ENCODE measurements at regions not wholly inside any gene's neighbourhood (a gene's known extent, or its start where the extent isn't known, plus 50 kb on each side); places are given as distances from the start of the nearest gene placed in this dataset.

- DNase-seq (ENCODE audit: extremely low read depth, low read depth, low spot score) = no peak
These were observed 176.8 kb downstream of the LMO4 start for GRCh38 chr1:87505391-87505983.

- no peak for DNase-seq (ENCODE audit: extremely low read depth, low read depth, low spot score)
These were observed 177.5 kb downstream of the LMO4 start for GRCh38 chr1:87506147-87506546.

GRCh38 chr1:87508247-87508787, 179.6 kb downstream of the LMO4 start:
- DNase-seq (ENCODE audit: extremely low read depth, low read depth, low spot score) = no peak

- no peak for DNase-seq (ENCODE audit: extremely low read depth, low read depth, low spot score)
These were observed 181.9 kb downstream of the LMO4 start for GRCh38 chr1:87510540-87510939.

- DNase-seq (ENCODE audit: extremely low read depth, low read depth, low spot score) = no peak
These were observed 182.8 kb downstream of the LMO4 start for GRCh38 chr1:87511449-87511848.

GRCh38 chr1:87512431-87512830, 183.8 kb downstream of the LMO4 start:
- no peak for DNase-seq (ENCODE audit: extremely low read depth, low read depth, low spot score)

GRCh38 chr1:87513255-87513654, 184.6 kb downstream of the LMO4 start:
- no peak for DNase-seq (ENCODE audit: extremely low read depth, low read depth, low spot score)

- no peak for DNase-seq (ENCODE audit: extremely low read depth, low read depth, low spot score)
These were observed 185.4 kb downstream of the LMO4 start for GRCh38 chr1:87513966-87514660.

- DNase-seq (ENCODE audit: extremely low read depth, low read depth, low spot score) = no peak
These were observed 187.1 kb downstream of the LMO4 start for GRCh38 chr1:87515781-87516180.

- DNase-seq (ENCODE audit: extremely low read depth, low read depth, low spot score) = no peak
These were observed 190.1 kb downstream of the LMO4 start for GRCh38 chr1:87518794-87519193.

- DNase-seq (ENCODE audit: extremely low read depth, low read depth, low spot score) = no peak
These were observed 192.8 kb downstream of the LMO4 start for GRCh38 chr1:87521452-87521851.

GRCh38 chr1:87523466-87523865, 194.8 kb downstream of the LMO4 start:
- DNase-seq (ENCODE audit: extremely low read depth, low read depth, low spot score) = no peak

- DNase-seq (ENCODE audit: extremely low read depth, low read depth, low spot score) = no peak
These were observed 195.5 kb downstream of the LMO4 start for GRCh38 chr1:87524021-87524754.

GRCh38 chr1:87528754-87529517, 200.3 kb downstream of the LMO4 start:
- no peak for DNase-seq (ENCODE audit: extremely low read depth, low read depth, low spot score)

GRCh38 chr1:87530042-87530807, 201.5 kb downstream of the LMO4 start:
- DNase-seq (ENCODE audit: extremely low read depth, low read depth, low spot score) = no peak

GRCh38 chr1:87535551-87535950, 206.9 kb downstream of the LMO4 start:
- DNase-seq (ENCODE audit: extremely low read depth, low read depth, low spot score) = no peak

- no peak for DNase-seq (ENCODE audit: extremely low read depth, low read depth, low spot score)
These were observed 210.5 kb downstream of the LMO4 start for GRCh38 chr1:87539147-87539546.

GRCh38 chr1:87542697-87543096, 214.0 kb downstream of the LMO4 start:
- DNase-seq (ENCODE audit: extremely low read depth, low read depth, low spot score) = no peak

GRCh38 chr1:87549738-87550137, 221.1 kb downstream of the LMO4 start:
- no peak for DNase-seq (ENCODE audit: extremely low read depth, low read depth, low spot score)

- no peak for DNase-seq (ENCODE audit: extremely low read depth, low read depth, low spot score)
These were observed 224.8 kb downstream of the LMO4 start for GRCh38 chr1:87553511-87553910.
